Left lung (tissue), 4 donors: ENCODE measurements at regions not wholly inside any gene's neighbourhood (a gene's known extent, or its start where the extent isn't known, plus 50 kb on each side); places are given as distances from the start of the nearest gene placed in this dataset.
A peak's percentile ranks its signal among the peaks of the same experiment; 100 is the strongest.

ENCODE experiments used
- ATAC-seq: fragments of 200-7000 bp; cut with Tn5 transposase; one replicate; pipeline ENCODE4 v1.9.1; 2020; ENCODE audit warnings: moderate library complexity
- DNase-seq, 4 donors: peaks; one replicate each; pipeline ENCODE4 v3.0.0-alpha.2; 2013 to 2020
- H3K27ac ChIP-seq, 2 donors: fragments of 200-600 bp; sonication (generic) in 1 of 2; one replicate each; pipeline versions ENCODE4 v1.5.0 to v1.8.0; 2020 to 2021
- H3K27me3 ChIP-seq, 2 donors: fragments of 200-600 bp; sonication (generic) in 1 of 2; one replicate each; pipeline versions ENCODE4 v1.5.0 to v1.8.0; 2020 to 2021
- H3K36me3 ChIP-seq, 2 donors: fragments of 200-600 bp; sonication (generic) in 1 of 2; one replicate each; pipeline versions ENCODE4 v1.5.0 to v1.8.0; 2020 to 2021
- H3K4me1 ChIP-seq, 2 donors: fragments of 200-600 bp; one replicate each; pipeline ENCODE4 v1.8.0; 2021
- H3K4me3 ChIP-seq, 2 donors: fragments of 200-600 bp; sonication (generic) in 1 of 2; one replicate each; pipeline versions ENCODE4 v1.5.0 to v1.8.0; 2020 to 2021; ENCODE audit warnings: mild to moderate bottlenecking in 1 of 2
- H3K9me3 ChIP-seq, 2 donors: fragments of 200-600 bp; sonication (generic) in 1 of 2; one replicate each; pipeline versions ENCODE4 v1.5.0 to v1.8.0; 2020 to 2021
- CTCF ChIP-seq, 2 donors: fragments of 200-600 bp; sonication (generic) in 1 of 2; IDR thresholded peaks; one replicate each; pipeline versions ENCODE4 v1.5.0 to v1.8.0; 2021; ENCODE audit warnings: antibody characterized with exemption in 2 of 2
- intact Hi-C, 2 donors: fragments of 100-400 bp; cut with DNase I; formaldehyde crosslinking; loops; one replicate each; pipeline versions ENCODE4 v1.11.2 to v1.14.2; 2022
- donor health status: DM: no; HTN: yes; CAD: no.
- donor health status: DM: no; HTN: no; CAD: no.

- no peak overlapping the region for H3K27ac ChIP-seq
- intact Hi-C loops: no loop called here
These were observed 51.0 kb upstream of the PRB2 start for GRCh38 chr12:11446372-11446771.

GRCh38 chr12:11457996-11458645 lies 62.8 kb upstream of the PRB2 start:
- no peak for TF ChIP-seq CTCF (IDR thresholded peaks at IDR 0.05)
- intact Hi-C loops: no loop called here
- DNase-seq (no peak), ATAC-seq (no peak)
- Histone ChIP-seq H3K9me3 (no peaks in the 10 kb centered on the region), H3K36me3 (no peaks in the 10 kb centered on the region), H3K27me3 (no peaks in the 10 kb centered on the region), H3K4me3 (no peak overlapping the region), H3K4me1 (no peaks in the 10 kb centered on the region), H3K27ac (no peak overlapping the region)

More at GRCh38 chr12:11446372-11446771, 51.0 kb upstream of the PRB2 start:
- Histone ChIP-seq H3K4me1 (no peaks in the 10 kb centered on the region), H3K4me3 (no peak overlapping the region), H3K9me3 (no peaks in the 10 kb centered on the region), H3K27me3 (no peaks in the 10 kb centered on the region), H3K36me3 (no peaks in the 10 kb centered on the region)
- ATAC-seq (no peak), DNase-seq (no peak)
- no peak for TF ChIP-seq CTCF (IDR thresholded peaks at IDR 0.05)

- H3K36me3 ChIP-seq: no peaks in the 10 kb centered on the region
- no peak for ATAC-seq
- H3K4me1 ChIP-seq: no peaks in the 10 kb centered on the region
- H3K27ac ChIP-seq: no peak overlapping the region
- no peaks in the 10 kb centered on the region for H3K9me3 ChIP-seq
- H3K27me3 ChIP-seq: no peaks in the 10 kb centered on the region
- no peak overlapping the region for H3K4me3 ChIP-seq
- no peak for DNase-seq
- no peak for TF ChIP-seq CTCF (IDR thresholded peaks at IDR 0.05)
- intact Hi-C loops: no loop called here
These were observed 65.1 kb upstream of the PRB2 start for GRCh38 chr12:11460343-11461023.

- Histone ChIP-seq H3K4me1 (no peaks in the 10 kb centered on the region), H3K9me3 (no peaks in the 10 kb centered on the region), H3K27me3 (no peaks in the 10 kb centered on the region), H3K4me3 (no peak overlapping the region), H3K36me3 (no peaks in the 10 kb centered on the region), H3K27ac (no peak overlapping the region)
- DNase-seq (no peak), ATAC-seq (no peak)
- intact Hi-C loops: no loop called here
- no peak for TF ChIP-seq CTCF (IDR thresholded peaks at IDR 0.05)
These were observed 66.1 kb upstream of the PRB2 start for GRCh38 chr12:11461433-11461832.

GRCh38 chr12:11477110-11477509 lies 81.7 kb upstream of the PRB2 start:
- Histone ChIP-seq H3K27me3 (no peaks in the 10 kb centered on the region), H3K36me3 (no peaks in the 10 kb centered on the region), H3K9me3 (no peaks in the 10 kb centered on the region), H3K4me3 (no peak overlapping the region), H3K27ac (no peak overlapping the region), H3K4me1 (no peaks in the 10 kb centered on the region)
- ATAC-seq (peak; percentile 87), DNase-seq (no peak)
- TF ChIP-seq CTCF (IDR thresholded peaks at IDR 0.05): no peak
- intact Hi-C loops: no loop called here
